HTR-8/SVneo (cell line): ENCODE measurements at regions not wholly inside any gene's neighbourhood (a gene's known extent, or its start where the extent isn't known, plus 50 kb on each side); places are given as distances from the start of the nearest gene placed in this dataset.

Experiments
- DNase-seq: peaks from one replicate; pipeline ENCODE4 v3.0.0; 2011; ENCODE audit warnings: low spot score, mixed read lengths; ENCODE audit not compliant: insufficient read length
- FAIRE-seq: peaks from 2 replicates; lab custom pipeline; 2011; peaks lifted over from hg19 to GRCh38; lab: Jason Lieb, UNC

DNA sequence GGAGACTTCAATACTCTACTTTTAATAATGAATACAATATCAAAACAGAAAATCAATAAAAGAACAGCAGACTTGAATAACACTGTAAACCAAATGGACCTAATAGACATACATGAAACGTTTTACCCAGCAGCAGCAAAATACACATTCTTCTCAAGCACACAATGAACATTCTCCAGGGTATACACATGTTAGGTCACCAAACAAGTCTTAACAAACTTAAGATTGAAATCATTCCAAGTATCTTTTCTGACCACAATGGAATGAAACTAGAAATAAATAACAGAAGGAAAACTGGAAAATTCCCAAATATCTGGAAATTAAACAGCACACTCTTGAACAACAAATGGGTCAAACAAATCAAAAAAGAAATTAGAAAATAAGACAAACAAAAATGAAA is 145.0 kb upstream of the CT83 start:
- no peak for DNase-seq
- FAIRE-seq = no peak

DNA sequence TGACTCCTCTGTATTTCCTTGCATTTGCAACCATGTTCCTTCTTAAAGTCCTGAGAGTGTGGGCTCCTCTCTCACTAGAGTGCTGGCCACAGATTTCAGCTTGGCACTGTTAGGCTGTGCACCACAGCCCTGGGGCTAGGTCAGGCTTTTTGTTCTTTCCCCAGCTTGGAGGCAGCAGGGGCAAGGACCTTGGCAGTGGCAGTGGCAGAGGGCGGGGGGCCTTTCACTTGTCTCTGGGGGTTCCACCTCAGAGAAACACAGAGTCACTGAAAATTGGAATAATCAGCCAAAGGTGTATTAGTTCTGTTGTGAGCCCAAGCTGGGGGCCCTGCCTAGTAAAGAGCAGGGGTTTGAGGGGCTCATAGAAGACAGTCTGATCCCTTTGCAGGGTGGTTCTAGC is 142.8 kb upstream of the CT83 start:
- FAIRE-seq = no peak
- no peak for DNase-seq

DNA sequence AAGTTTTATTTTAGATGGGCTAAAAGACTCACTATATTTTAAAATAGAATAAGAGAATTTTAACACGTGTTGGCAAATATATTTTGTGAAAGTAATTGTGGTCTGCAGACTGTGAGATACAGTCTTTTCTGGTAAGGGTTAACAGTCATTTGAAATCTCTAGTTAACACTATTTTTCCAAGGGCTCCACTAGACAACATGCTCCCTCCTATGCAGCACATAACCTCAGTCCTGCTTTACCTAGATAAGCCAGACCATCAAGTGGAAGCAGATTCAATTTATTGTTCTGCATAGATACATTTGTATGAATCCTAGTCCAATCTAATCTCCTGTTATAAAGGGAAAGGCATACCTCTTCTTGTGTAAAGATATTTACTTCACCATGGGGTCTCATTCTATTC is 133.2 kb upstream of the CT83 start:
- DNase-seq (no peak), FAIRE-seq (no peak)
